LNCAP (cell line): ENCODE measurements at regions not wholly inside any gene's neighbourhood (a gene's known extent, or its start where the extent isn't known, plus 50 kb on each side); places are given as distances from the start of the nearest gene placed in this dataset.

Source experiments
- CTCF ChIP-seq: fragments of 450-650 bp; IDR thresholded peaks from 2 replicates; pipeline ENCODE4 v1.5.1; 2017; ENCODE audit warnings: mild to moderate bottlenecking

DNA sequence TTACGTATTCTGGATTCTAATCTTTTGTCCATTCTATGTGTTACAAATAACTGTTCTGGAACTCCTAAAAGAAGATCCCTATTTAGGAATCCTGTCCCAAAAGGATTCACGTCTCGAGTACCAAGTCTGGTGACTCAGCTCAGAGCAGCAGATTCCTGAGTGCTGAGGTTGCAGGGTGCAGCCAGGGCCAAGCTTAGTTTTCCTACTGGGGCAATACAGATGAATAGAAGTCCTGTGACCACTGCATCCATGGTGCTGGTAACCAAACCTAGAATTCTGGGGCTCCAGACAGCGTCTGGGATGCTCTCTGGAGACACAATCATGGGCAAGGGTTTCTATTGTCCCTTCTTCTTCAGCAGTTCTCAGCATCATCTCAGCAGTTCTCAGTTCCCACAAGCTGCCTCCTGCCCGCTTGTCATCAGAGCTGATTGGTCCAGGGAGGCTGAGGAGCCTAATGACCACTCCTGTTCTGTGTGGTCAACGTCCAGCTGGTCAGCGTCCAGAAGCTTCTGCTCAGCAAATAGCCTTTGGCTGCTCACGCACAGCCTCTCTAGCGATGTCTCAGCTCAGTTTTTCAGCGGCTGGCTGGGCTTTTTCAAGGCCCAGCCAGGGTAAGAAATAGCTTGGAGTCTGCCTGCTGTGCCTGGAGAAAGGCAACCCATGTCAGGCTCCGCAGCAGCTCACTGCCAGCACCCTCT is 50.4 kb upstream of the C7orf33 start:
- no peak for TF ChIP-seq CTCF
